OCI-LY1 (cell line): ENCODE measurements at regions not wholly inside any gene's neighbourhood (a gene's known extent, or its start where the extent isn't known, plus 50 kb on each side); places are given as distances from the start of the nearest gene placed in this dataset.

Experiments
- EZH2 ChIP-seq: fragments of 200-600 bp; sonication (generic), shearing (Covaris generic); IDR thresholded peaks from 2 replicates; pipeline ENCODE4 v1.8.0; 2017; ENCODE audit warnings: borderline replicate concordance, mixed run types, mild to moderate bottlenecking, antibody characterized with exemption, low read length, moderate library complexity, mixed read lengths
- TF ChIP-seq, protein P1 (sequence below): fragments of 200-600 bp; sonication (generic), shearing (Covaris generic); IDR thresholded peaks from 2 replicates; pipeline ENCODE4 v1.5.1; 2017; ENCODE audit warnings: mild to moderate bottlenecking, antibody characterized with exemption, low read length, moderate library complexity, mixed read lengths

GRCh38 chr17:72407931-72408330 lies 287.1 kb downstream of the SOX9 start:
- TF ChIP-seq, protein P1, sequence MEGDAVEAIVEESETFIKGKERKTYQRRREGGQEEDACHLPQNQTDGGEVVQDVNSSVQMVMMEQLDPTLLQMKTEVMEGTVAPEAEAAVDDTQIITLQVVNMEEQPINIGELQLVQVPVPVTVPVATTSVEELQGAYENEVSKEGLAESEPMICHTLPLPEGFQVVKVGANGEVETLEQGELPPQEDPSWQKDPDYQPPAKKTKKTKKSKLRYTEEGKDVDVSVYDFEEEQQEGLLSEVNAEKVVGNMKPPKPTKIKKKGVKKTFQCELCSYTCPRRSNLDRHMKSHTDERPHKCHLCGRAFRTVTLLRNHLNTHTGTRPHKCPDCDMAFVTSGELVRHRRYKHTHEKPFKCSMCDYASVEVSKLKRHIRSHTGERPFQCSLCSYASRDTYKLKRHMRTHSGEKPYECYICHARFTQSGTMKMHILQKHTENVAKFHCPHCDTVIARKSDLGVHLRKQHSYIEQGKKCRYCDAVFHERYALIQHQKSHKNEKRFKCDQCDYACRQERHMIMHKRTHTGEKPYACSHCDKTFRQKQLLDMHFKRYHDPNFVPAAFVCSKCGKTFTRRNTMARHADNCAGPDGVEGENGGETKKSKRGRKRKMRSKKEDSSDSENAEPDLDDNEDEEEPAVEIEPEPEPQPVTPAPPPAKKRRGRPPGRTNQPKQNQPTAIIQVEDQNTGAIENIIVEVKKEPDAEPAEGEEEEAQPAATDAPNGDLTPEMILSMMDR = no peak
- no peak for TF ChIP-seq EZH2
